ENCODE measurements at regions not wholly inside any gene's neighbourhood (a gene's known extent, or its start where the extent isn't known, plus 50 kb on each side); places are given as distances from the start of the nearest gene placed in this dataset.

DNA sequence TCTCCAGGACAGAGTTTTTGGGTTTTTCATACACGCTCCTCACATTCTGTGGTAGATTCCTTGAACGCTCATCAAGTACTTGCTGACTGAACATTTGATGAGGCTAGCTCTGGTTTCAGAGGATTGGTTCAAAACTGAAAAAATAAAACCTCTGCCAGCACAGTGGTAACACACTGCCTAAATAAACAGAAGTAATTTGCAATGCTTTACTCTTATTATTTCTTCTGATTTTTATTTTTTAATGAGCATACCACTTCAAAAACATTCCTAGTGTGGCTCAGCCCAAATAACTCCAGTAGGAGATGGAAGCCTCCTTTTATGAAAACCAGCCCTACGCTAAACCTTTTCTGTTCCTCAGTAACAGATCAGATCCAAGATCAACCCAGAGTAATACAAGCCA lies 72.0 kb upstream of the INTU start:
- Histone ChIP-seq H2AFZ (ENCODE audit: low read length) (no peak overlapping the region), H3K9ac (ENCODE audit: low read length) (no peak overlapping the region), H3K27ac (ENCODE audit: low read length) (no peak overlapping the region), H3K36me3 (replicated peaks; ENCODE audit: insufficient read depth, low read length) (no peaks in the 10 kb centered on the region), H3F3A (ENCODE audit: insufficient read depth, low read length) (no peaks in the 10 kb centered on the region), H4K20me1 (ENCODE audit: insufficient read depth, low read length) (no peaks in the 10 kb centered on the region), H3K4me1 (ENCODE audit: low read length) (no peaks in the 10 kb centered on the region), H3K9me3 (replicated peaks; ENCODE audit: insufficient read depth, low read length) (no peaks in the 10 kb centered on the region), H3K4me2 (ENCODE audit: low read depth, low read length) (no peak overlapping the region), H3K9me2 (replicated peaks; ENCODE audit: insufficient read depth, low read length) (no peaks in the 10 kb centered on the region), H3K27me3 (replicated peaks; ENCODE audit: insufficient read depth, low read length) (no peaks in the 10 kb centered on the region), H3K79me2 (ENCODE audit: low read length) (no peaks in the 10 kb centered on the region), H3K4me3 (ENCODE audit: low read length) (no peak overlapping the region)
- no peak for DNase-seq
- no peak for TF ChIP-seq EZH2 (optimal IDR thresholded peaks at IDR 0.05; ENCODE audit: low read depth, low read length)
- TF ChIP-seq, protein P1, sequence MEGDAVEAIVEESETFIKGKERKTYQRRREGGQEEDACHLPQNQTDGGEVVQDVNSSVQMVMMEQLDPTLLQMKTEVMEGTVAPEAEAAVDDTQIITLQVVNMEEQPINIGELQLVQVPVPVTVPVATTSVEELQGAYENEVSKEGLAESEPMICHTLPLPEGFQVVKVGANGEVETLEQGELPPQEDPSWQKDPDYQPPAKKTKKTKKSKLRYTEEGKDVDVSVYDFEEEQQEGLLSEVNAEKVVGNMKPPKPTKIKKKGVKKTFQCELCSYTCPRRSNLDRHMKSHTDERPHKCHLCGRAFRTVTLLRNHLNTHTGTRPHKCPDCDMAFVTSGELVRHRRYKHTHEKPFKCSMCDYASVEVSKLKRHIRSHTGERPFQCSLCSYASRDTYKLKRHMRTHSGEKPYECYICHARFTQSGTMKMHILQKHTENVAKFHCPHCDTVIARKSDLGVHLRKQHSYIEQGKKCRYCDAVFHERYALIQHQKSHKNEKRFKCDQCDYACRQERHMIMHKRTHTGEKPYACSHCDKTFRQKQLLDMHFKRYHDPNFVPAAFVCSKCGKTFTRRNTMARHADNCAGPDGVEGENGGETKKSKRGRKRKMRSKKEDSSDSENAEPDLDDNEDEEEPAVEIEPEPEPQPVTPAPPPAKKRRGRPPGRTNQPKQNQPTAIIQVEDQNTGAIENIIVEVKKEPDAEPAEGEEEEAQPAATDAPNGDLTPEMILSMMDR (IDR thresholded peaks at IDR 0.05; ENCODE audit: low read length): no peak
- TF ChIP-seq EZH2phosphoT487 (IDR thresholded peaks at IDR 0.05; ENCODE audit: low read length): no peak

DNA sequence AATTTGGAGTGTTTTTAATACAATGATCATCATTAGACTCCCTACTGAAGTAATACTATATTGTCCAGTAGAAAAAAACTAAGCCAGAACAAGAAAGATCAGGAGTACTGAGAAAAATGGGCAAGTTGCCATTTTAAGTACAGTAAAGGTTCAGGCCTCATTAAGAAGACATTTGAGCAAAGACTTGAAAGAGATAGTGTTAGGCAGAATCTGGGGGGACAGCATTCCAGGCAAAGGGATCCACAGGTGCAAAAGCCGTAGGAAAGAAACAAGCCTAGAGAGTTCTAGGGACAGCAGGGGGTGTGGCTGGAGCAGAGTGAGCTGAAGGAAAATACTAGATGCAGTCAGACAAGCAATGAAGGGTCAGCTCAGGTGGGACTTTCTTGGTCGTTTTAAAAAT lies 58.1 kb upstream of the INTU start:
- no peaks in the 10 kb centered on the region for H4K20me1 ChIP-seq (ENCODE audit: insufficient read depth, low read length)
- no peak overlapping the region for H3K4me2 ChIP-seq (ENCODE audit: low read depth, low read length)
- TF ChIP-seq EZH2 (optimal IDR thresholded peaks at IDR 0.05; ENCODE audit: low read depth, low read length) (no peak), EZH2phosphoT487 (IDR thresholded peaks at IDR 0.05; ENCODE audit: low read length) (no peak)
- no peaks in the 10 kb centered on the region for H3K27me3 ChIP-seq (replicated peaks; ENCODE audit: insufficient read depth, low read length)
- H3K9me3 ChIP-seq (replicated peaks; ENCODE audit: insufficient read depth, low read length): no peaks in the 10 kb centered on the region
- DNase-seq: no peak
- no peak overlapping the region for H3K27ac ChIP-seq (ENCODE audit: low read length)
- H3K4me3 ChIP-seq (ENCODE audit: low read length): no peak overlapping the region
- no peak overlapping the region for H2AFZ ChIP-seq (ENCODE audit: low read length)
- H3K9ac ChIP-seq (ENCODE audit: low read length): no peak overlapping the region
- H3K36me3 ChIP-seq (replicated peaks; ENCODE audit: insufficient read depth, low read length): no peaks in the 10 kb centered on the region
- no peaks in the 10 kb centered on the region for H3F3A ChIP-seq (ENCODE audit: insufficient read depth, low read length)
- H3K4me1 ChIP-seq (ENCODE audit: low read length): no peaks in the 10 kb centered on the region
- no peaks in the 10 kb centered on the region for H3K9me2 ChIP-seq (replicated peaks; ENCODE audit: insufficient read depth, low read length)
- H3K79me2 ChIP-seq (ENCODE audit: low read length): no peaks in the 10 kb centered on the region

DNA sequence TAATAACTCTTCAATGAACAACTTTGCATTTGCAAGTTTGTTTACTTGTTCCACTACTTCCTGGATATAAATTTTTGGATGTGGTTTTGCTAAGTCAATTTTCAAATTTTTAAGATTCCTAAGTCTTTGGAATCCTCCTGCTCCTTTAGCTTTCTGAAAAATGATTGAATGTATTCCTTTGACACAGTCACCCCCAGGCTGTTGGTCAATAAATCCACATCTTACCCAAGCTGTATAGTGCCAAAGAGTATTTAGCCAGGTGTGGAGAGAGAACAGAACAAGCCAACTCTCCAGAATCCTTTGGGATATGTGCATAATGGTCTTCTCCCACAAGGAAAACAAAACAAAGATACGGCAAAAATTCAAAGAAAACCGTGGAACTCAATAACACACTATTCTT lies 56.9 kb upstream of the INTU start:
- Histone ChIP-seq H2AFZ (ENCODE audit: low read length) (no peak overlapping the region), H3K79me2 (ENCODE audit: low read length) (no peaks in the 10 kb centered on the region), H3F3A (ENCODE audit: insufficient read depth, low read length) (no peaks in the 10 kb centered on the region), H3K9me3 (replicated peaks; ENCODE audit: insufficient read depth, low read length) (no peaks in the 10 kb centered on the region), H3K36me3 (replicated peaks; ENCODE audit: insufficient read depth, low read length) (no peaks in the 10 kb centered on the region), H3K4me3 (ENCODE audit: low read length) (no peak overlapping the region), H3K4me1 (ENCODE audit: low read length) (no peaks in the 10 kb centered on the region), H3K9ac (ENCODE audit: low read length) (no peak overlapping the region), H4K20me1 (ENCODE audit: insufficient read depth, low read length) (no peaks in the 10 kb centered on the region), H3K9me2 (replicated peaks; ENCODE audit: insufficient read depth, low read length) (no peaks in the 10 kb centered on the region), H3K4me2 (ENCODE audit: low read depth, low read length) (no peak overlapping the region), H3K27ac (ENCODE audit: low read length) (no peak overlapping the region), H3K27me3 (replicated peaks; ENCODE audit: insufficient read depth, low read length) (no peaks in the 10 kb centered on the region)
- TF ChIP-seq EZH2 (optimal IDR thresholded peaks at IDR 0.05; ENCODE audit: low read depth, low read length): no peak
- TF ChIP-seq, protein P1 (IDR thresholded peaks at IDR 0.05; ENCODE audit: low read length): no peak
- TF ChIP-seq EZH2phosphoT487 (IDR thresholded peaks at IDR 0.05; ENCODE audit: low read length): no peak
- no peak for DNase-seq

DNA sequence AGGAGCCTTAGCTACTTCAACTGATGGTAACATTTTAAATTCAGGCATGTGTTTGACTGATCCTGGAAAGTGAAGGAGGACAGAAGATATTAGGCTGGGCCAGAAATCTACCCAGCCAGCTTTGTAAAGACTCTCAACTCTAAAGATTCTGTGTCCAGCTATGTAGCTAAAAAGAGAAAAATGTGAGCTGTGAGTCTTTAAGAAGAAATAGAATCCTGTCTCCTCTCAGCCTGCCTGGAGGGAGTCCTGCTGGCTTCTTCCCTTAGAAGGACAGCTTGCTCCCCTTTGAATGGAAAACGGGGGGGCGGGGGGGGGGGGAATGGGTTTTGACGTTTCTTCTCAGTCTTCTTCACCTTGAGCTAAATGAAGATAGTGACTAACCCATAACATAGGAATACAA lies 54.3 kb upstream of the INTU start:
- no peak overlapping the region for H3K4me2 ChIP-seq (ENCODE audit: low read depth, low read length)
- no peaks in the 10 kb centered on the region for H3K9me3 ChIP-seq (replicated peaks; ENCODE audit: insufficient read depth, low read length)
- H4K20me1 ChIP-seq (ENCODE audit: insufficient read depth, low read length): no peaks in the 10 kb centered on the region
- no peak for DNase-seq
- TF ChIP-seq, protein P1 (IDR thresholded peaks at IDR 0.05; ENCODE audit: low read length): no peak
- TF ChIP-seq EZH2 (optimal IDR thresholded peaks at IDR 0.05; ENCODE audit: low read depth, low read length) (no peak), EZH2phosphoT487 (IDR thresholded peaks at IDR 0.05; ENCODE audit: low read length) (no peak)
- no peaks in the 10 kb centered on the region for H3K9me2 ChIP-seq (replicated peaks; ENCODE audit: insufficient read depth, low read length)
- H3K27ac ChIP-seq (ENCODE audit: low read length): no peak overlapping the region
- H2AFZ ChIP-seq (ENCODE audit: low read length): no peak overlapping the region
- H3K4me1 ChIP-seq (ENCODE audit: low read length): no peaks in the 10 kb centered on the region
- H3K36me3 ChIP-seq (replicated peaks; ENCODE audit: insufficient read depth, low read length): no peaks in the 10 kb centered on the region
- H3K4me3 ChIP-seq (ENCODE audit: low read length): no peak overlapping the region
- H3F3A ChIP-seq (ENCODE audit: insufficient read depth, low read length): no peaks in the 10 kb centered on the region
- no peak overlapping the region for H3K9ac ChIP-seq (ENCODE audit: low read length)
- no peaks in the 10 kb centered on the region for H3K79me2 ChIP-seq (ENCODE audit: low read length)
- H3K27me3 ChIP-seq (replicated peaks; ENCODE audit: insufficient read depth, low read length): no peaks in the 10 kb centered on the region
